ENCODE measurements at regions not wholly inside any gene's neighbourhood (a gene's known extent, or its start where the extent isn't known, plus 50 kb on each side); places are given as distances from the start of the nearest gene placed in this dataset.

DNA sequence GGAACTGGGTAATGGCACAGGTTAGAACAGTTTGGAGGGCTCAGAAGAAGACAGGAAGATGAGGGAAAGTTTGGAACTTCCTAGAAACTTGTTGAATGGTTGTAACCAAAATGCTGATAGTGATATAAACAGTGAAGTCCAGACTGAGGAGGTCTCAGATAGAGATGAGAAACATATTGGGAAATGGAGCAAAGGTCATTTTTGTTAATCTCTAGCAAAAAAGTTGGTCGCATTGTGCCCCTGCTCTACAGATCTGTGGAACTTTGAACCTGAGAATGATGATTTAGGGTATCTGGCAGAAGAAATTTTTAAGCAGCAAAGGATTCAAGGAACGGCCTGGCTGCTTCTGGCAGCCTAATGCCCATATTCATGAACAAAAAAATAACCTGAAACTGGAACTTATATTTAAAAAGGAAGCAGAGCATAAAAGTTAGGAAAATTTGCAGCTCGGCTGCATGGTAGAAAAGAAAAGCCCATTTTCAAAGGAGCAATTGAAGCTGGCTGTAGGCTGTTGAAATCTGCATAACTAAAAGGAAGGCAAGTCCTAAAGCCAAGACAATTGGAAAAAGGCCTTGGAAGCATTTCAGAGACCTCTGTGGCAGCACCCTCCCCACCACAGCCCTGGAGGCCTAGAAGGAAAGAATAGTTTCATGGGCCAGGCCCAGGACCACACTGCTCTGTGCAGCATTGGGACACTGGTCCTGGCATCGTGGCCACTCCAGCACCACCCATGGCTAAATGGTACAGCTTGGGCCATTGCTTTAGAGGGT, 182.6 kb upstream of the CD96 start:
- DNase-seq: no peak

DNA sequence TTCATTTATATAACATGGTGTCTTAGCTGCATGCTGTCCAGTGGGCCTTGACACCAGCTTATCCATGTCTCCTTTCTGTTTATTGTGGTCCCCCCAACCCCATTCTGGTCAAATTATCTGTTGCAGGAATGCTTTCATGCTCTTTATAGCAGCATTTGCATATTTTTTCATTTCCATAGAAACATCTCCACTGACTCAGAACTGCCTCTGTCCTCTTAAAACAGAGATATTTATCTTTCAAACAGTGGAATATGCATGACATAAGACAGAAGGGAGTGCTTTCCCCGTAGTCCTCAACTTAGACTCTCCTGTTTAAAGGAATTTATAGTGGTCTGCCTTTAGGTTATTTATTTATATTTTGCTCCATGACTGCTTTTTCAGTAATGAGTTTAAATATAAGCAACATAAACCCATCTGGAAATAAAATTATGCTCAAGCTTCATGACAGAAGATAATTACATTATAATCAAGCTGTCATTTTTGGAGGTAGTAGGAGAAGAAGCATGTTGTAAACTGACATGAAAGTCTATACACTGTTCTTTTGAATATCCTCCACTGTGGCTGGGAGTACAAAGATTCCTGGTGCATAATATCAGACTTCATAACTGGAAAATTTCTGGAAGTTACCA, 179.5 kb upstream of the CD96 start:
- DNase-seq: no peak

DNA sequence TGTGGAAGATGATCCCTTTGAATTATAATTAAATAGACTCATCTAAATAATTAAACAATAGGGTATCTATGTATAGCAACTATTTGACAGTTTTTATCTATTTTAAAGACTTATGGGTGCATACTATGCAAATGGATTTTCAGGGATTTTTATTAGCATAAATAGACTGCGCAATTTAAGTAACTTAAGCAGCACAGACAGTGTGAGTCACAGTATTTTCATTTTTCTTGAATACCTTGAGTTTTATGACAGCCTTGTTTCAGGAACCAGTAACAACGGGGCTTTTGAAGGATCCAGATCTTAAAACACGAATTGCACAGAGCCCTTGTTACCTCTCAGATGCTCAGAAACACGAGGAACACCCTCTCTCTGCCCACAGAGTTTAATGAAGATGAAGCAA, 175.5 kb upstream of the CD96 start:
- no peak for DNase-seq

DNA sequence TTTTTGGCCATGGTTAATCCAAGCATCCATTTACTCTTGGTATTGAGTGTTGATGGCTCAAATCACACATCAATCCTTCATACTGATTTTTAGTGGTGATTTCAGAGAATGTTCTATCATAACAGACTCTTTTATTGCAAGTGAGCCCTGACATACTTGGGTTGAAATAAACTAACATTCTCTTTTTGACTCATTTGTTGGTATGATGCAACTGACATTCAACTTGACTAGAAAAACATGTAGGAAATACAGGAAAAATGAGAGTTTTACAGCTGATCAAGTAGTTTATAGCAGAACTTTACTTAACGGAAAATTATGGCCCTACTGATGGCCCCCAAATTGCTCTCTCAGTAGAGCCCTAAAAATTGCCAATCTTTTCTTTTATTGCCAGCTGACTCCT, 173.9 kb upstream of the CD96 start:
- DNase-seq: no peak

DNA sequence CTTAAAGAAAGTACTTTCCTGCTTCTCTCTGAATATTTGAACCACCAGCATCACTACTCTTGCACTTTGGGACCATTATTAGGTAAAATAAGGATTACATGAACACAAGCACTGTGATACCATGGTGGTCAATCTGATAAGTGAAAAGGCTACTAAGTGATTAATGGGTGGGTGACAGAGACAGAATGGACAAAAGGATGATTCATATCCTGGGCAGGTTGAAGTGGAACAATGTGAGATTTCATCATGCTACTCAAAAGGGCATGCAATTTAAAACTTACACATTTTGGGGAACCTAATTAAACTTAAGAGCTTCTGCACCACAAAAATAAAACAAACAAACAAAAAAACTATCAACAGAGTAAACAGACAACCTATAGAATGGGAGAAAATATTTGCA, 172.0 kb upstream of the CD96 start:
- no peak for DNase-seq

DNA sequence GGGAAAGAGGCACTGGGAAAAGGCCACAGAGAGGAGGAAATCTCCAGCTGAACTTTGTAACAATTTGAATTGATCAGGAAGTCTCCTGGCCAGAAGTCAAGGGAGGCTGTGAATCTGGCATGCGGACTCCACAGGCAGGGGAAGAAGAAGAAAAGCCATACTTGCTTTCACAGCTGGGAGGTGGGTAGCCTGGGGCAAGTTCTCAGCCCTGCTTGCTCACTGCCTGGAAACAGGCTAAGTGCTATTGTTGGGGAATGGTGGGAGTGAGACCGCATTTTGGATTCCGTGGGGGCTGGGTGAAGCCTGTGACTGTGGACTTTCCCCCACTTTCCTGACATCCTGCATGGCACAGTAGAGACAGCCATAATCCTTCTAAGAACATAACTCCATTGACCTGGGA, 168.8 kb upstream of the CD96 start:
- DNase-seq: no peak

DNA sequence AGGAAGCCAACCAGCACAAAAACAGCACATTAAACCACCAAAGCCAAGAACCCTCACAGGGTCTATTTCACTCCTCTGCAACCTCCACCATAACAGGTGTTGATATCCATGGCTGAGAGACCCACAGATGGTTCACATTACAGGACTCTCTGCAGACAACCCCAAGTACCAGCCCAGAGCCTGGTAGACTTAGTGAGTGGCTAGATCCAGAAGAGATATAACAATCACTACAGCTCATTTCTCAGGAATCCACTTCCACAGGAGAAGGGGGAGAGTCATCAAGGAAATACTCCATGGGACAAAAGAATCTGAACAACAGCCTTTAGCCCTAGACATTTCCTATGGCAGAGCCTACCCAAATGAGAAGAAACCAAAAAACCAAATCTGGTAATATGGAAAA, 168.1 kb upstream of the CD96 start:
- no peak for DNase-seq

DNA sequence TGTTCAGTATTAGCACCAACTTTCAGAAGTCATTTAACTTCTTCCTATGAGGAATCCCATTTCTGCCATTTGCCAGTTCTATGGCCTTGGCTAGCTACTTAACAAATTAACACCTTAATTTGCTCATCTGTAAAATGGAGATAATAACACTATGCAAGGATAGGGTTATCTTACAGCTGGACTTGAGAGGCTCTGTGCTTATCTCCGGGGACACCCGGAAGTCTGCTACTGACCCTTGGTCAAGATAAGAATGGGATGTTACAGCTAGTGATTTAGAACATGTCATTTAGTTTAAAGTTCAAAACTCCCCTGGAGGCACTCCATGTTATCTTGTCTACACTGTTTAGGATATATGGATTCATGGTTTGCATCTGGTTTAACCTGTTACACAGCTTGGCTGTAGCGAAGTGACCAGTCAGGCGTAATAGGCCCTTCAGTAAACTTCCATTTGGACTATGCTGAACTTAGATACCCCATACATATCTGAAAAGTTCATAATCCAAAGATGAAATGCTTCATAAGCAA, 156.0 kb upstream of the CD96 start:
- no peak for DNase-seq

DNA sequence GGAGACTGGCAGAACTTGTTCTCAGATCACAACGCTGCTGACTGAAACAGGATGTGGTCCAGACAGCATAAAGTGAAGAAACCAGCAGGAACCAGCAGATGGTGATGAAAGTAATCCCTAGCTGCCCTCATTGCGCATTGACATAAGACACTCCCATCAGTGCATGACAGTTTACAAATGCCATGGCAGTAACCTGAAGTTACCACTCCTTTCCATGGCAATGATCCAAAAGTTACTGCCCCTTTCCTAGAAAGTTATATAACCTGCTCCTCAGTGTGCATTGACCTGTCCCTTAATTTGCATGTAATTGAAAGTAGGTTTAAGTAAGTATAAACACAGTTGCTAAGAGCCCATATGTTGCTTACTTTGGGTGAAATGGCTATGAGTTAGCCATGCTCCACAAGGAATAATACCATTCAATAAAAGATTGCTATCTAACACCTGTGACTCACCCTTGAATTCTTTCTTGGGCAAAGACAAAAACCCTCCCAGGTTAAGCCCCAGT, 149.1 kb upstream of the CD96 start:
- DNase-seq: peak; percentile 71

DNA sequence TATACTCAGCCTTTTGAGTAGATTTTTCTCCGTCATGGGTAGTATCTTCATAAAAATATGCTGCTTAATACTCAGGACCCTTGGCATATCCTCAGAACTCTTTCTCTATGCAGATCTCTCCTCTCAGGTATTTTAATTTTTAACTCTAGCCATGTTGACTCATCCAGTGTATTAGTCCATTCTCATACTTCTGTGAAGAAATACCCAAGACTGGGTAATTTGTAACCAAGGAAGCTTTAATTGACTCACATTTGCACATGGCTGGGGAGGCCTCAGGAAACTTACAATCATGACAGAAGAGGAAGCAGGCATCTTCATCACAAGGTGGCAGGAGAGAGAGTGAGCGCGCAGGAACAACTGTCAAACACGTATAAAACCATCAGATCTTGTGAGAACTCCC, 129.3 kb upstream of the CD96 start:
- no peak for DNase-seq

DNA sequence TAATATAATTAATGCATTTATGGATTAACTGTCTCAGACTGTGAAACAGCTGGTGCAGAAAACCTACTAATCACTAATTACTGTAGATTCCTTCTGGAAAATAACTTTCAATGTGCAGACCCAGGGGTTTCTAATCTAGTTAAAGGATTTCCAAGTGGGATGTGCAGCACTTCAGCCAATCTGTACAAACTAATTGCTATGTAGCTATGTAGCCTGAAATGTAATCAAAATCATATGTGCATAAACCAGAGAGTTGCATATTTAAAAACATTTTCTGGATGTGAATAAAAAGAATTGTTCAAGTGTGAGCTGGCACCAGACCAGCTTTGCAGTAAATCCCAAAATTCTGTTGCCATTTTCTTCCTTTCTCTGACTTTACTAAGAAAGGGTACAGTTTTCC, 127.5 kb upstream of the CD96 start:
- no peak for DNase-seq

DNA sequence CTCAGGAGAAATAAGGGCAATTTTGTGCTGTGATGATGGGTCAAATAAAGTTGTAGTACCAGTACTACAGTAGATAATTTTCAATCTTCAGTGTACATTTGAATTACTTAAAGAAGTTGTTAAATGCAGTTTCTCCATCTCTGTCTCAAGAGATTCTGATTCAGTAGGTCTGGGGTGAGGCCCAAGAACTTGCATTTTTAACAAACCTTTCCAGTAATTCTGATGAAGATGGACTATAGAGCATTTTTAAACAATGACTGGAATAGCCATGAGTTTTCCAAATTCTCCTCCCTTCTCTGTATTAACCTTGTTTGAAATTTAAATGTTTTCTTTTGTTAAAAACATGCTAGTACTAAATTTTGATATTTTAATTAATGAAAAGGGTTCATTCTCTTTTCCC, 127.0 kb upstream of the CD96 start:
- DNase-seq: no peak

DNA sequence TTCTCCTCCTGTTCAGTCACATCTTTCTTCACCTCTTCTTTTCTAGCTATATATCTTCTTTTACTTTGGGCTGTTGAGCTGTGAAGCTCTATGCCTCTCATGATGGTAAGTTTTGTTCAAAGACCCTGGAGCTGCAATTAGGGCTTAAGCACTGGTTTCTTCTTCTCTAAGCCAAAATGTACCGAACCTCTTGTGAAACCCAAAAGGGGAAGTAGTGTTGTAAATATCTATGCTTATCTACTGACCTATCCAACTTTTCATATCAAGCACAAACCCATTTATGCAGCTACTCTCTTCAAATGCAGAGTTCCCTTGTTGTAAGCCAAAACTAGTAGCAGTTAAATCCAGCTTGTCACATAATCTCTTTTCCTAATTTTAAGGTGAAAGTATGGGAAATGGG, 123.6 kb upstream of the CD96 start:
- no peak for DNase-seq

DNA sequence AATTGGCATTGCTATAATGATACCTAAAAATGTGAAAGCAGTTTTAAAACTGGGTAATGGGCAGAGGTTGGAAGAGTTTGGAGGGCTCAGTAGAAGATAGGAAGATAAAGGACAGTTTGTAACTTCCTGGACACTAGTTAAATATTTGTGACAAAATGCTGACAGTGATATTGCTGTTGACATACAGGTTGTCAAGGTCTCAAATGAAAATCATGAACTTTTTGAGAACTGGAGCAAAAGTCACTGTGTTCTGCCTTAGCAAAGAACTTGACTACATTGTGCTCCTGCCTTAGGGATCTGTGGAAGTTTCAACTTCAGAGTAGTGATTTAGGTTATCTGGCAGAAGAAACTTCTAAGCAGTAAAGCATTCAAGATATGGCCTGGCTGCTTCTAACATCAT, 113.7 kb upstream of the CD96 start:
- DNase-seq: no peak

DNA sequence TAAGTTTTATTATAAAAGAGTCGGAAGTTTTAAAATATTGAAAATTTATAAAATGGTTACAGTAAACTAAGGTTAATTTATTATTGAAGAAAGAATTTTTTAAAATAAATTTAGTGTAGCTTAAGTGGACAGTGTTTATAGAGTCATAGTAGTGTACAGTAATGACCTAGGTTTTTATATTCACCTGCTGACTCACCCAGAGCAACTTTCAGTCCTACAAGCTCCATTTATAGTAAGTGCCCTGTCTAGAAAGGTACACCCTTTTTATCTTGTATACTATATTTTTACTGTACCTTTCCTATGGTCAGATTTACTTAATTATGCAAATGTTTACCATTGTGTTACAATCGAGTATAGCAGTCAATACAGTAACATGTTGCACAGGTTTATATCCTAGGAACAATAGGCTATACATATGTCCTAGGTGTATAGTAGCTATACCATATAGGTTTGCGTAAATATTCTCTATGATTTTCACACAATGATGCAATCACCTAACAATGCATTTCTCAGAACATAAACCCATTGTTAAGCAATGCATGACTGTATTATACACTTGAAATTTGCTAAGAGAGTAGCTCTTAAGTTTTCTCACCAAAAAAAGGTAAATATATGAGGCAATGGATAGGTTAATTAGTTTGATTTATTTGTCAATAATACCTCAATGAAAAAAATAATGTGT, 106.9 kb upstream of the CD96 start:
- no peak for DNase-seq

DNA sequence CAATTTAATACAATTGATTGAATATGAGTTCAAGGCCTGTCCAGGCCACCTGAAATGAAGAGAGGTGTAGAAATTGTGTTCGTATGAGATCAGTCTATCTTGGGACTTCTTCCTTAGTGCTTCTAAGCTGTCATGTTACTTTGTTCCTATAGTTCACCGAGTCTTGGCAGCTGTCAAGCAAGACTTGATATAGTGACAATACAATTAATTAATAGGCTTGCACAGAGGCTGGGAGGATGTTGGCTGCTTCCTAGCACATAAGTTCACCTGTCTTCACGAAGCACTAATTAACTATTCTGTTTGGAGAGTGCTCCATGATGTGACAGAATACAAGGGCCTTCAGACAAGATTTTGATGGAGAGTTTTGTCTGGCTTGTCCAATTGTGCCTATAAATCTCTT, 103.7 kb upstream of the CD96 start:
- no peak for DNase-seq

DNA sequence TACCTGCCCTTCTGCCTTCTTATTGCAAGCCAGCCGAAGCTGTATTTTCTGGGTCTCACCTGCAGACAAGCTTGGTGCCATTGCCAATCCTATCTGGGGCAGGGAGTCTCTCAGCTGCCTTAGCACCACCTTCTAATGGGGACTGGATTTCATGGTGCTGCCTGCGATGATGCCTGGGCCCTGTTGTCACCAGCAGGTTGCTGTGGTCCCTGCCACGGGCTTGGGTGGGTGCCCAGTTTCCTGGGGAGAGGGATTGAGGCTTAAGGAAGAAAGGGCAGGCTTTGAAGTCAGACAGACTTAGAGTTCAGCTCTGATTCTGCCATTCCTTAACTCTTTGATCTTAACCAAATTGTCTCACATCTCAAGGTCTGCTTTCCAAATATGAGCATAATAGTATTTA, 87.4 kb upstream of the CD96 start:
- no peak for DNase-seq

DNA sequence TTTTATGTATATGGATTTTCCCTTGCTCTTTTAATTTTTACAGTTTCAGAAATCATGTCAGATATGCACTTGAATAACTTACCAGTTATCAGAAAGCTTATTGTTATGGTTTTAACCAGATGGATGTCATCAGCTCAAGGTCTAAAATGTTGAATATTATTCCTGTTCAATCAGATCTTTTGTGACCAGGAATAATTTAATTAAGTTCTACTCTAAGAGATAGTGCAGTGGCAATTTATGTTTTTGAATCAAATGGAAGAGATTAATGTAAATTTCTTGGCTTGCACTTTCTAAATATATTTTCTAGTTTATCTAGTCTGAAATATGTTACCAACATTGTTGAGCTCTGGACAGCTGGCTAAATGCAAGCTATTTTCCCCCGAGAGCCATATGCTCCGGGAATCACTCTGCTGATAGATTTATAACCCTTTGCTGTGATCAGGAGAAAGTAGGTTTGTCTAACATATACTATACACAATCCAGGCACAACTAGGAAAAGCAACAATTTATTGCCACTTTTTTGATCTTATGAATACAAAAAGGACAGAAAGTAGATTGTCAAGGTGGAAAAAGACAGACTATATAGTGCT, 76.8 kb upstream of the CD96 start:
- DNase-seq: no peak

DNA sequence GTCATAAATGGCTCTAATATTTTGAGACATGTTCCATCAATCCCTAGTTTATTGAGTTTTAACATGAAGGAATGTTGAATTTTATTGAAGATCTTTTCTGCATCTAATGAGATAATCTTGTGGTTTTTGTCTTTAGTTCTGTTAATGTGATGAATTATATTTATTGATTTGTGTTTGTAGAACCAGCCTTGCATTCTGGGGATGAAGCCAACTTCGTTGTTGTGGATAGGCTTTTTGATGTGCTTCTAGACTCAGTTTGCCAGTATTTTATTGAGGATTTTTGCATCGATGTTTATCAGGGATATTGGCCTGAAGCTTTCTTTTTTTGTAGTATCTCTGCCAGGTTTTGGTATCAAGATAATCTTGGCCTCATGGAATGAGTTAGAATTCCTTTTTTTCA, 72.0 kb upstream of the CD96 start:
- DNase-seq: no peak

DNA sequence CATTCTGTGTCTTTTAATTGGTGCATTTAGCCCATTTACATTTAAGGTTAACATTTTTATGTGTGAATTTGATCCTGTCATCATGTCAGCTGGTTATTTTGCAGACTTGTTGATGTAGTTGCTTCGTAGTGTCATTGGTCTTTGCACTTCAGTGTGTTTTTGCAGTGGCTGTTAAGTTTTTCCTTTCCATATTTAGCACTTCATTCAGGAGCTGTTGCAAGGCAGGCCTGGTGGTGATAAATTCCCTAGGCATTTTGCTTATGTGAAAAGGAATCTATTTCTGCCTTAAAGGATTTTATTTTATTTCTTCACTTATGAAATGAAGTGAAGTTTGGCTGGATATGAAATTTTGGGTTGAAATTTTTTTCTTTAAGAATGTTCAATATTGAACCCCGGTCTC, 70.2 kb upstream of the CD96 start:
- DNase-seq: no peak

DNA sequence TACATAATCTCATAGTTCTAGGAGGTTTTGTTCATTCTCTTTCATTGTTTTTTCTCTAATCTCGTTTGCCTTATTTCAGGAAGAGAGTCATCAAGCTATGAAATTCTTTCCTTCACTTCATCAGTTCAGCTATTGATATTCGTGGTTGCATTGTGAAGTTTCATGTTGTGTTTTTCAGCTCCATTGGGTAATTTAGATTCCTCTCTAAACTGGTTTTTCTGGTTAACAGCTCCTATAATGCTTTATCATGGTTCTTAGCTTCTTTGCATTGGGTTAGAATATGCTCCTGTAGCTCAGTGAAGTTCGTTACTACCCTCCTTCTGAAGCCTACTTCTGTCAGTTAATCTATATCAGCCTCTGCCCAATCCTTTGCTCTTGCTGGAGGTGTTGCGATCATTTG, 69.4 kb upstream of the CD96 start:
- DNase-seq: no peak

DNA sequence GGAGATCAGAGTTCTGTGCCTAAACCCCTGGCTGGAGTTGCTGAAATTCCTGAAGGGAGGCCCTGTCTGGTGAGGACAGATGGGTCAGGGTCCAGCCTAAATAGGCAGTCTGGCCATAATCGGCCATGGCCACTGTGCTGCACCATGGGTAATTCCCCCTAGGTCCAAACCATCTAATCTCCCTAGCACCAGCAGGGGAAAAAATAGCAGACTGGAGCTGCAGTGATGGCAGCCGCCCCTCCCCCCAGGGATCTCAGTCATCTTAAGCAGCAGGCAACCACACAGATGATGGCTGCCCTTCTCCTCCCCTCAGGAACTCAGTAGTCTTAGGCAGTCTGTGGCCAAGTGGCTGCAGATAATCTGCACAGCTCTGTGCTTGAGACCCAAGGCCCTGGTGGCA, 68.4 kb upstream of the CD96 start:
- DNase-seq: no peak

DNA sequence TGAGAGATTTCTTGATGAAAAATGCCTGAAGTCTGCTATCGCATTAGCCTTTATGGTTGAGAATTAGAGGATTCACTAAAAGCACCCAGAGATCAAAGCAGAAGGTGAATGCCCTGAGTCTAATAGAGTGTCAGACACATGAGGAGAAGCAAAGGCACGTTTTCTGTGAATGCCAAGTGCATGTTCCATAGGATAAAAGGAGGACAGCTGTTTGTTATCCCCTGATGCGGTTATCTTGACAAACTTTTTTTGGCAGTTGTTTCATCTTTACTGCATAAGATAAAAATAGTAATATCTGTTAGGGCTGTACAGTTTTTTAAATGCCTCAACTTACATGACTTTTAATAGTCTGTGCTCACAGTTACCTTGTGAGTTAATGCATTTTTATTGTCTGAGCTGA, 65.3 kb upstream of the CD96 start:
- DNase-seq: no peak

DNA sequence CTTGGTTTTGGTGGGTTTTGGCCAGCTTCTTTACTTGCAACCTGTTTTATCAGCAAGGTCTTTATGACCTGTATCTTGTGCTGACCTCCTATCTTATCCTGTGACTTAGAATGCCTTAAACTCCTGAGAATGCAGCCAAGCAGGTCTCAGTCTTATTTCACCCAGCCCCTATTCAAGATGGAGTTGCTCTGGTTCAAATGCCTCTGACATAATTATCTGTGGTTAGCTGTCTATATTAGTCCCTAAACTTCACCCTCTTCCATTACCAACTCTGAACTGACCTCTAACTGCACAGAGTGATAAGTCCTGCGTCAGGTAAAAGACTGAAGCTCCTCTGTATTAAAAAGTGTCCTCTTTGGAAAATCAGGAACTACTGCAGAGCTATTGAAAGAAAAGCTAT, 61.9 kb upstream of the CD96 start:
- DNase-seq: no peak
